ENCODE measurements at regions not wholly inside any gene's neighbourhood (a gene's known extent, or its start where the extent isn't known, plus 50 kb on each side); places are given as distances from the start of the nearest gene placed in this dataset.
A peak's percentile ranks its signal among the peaks of the same experiment; 100 is the strongest.

DNA sequence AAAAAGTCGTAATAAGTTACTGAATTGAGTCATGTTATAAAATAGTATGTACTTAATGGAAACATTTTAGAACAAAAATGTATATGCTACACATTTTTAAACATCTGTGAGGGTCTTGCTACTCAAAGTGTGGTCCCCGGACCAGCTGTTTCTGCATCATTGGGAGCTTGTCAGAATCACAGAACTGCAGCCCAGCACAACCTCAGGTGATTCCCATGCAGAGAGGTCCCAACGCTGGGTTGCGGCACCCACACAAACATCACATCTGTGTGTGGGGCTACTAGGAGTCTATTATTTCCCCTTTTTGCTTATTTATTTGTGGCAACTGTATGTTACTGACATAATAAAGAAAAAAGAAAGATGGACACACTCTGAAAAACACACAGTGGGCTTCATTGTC, 146.6 kb downstream of the BMS1 start:
- Mint-ChIP-seq H3K27me3 (peaks cover 61% of the 10 kb centered on the region), H3K27ac (no peak overlapping the region), H3K36me3 (ENCODE audit: insufficient read depth) (no peaks in the 10 kb centered on the region), H3K4me3 (ENCODE audit: low read depth) (no peak overlapping the region), H3K9me3 (ENCODE audit: low read depth) (no peaks in the 10 kb centered on the region), H3K4me1 (ENCODE audit: low read depth) (peaks cover 10% of the 10 kb centered on the region)
- TF ChIP-seq, protein P1, sequence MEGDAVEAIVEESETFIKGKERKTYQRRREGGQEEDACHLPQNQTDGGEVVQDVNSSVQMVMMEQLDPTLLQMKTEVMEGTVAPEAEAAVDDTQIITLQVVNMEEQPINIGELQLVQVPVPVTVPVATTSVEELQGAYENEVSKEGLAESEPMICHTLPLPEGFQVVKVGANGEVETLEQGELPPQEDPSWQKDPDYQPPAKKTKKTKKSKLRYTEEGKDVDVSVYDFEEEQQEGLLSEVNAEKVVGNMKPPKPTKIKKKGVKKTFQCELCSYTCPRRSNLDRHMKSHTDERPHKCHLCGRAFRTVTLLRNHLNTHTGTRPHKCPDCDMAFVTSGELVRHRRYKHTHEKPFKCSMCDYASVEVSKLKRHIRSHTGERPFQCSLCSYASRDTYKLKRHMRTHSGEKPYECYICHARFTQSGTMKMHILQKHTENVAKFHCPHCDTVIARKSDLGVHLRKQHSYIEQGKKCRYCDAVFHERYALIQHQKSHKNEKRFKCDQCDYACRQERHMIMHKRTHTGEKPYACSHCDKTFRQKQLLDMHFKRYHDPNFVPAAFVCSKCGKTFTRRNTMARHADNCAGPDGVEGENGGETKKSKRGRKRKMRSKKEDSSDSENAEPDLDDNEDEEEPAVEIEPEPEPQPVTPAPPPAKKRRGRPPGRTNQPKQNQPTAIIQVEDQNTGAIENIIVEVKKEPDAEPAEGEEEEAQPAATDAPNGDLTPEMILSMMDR (IDR thresholded peaks at IDR 0.05; ENCODE audit: unreplicated experiment) = no peak
- DNase-seq (ENCODE audit: low spot score, unreplicated experiment) = no peak

DNA sequence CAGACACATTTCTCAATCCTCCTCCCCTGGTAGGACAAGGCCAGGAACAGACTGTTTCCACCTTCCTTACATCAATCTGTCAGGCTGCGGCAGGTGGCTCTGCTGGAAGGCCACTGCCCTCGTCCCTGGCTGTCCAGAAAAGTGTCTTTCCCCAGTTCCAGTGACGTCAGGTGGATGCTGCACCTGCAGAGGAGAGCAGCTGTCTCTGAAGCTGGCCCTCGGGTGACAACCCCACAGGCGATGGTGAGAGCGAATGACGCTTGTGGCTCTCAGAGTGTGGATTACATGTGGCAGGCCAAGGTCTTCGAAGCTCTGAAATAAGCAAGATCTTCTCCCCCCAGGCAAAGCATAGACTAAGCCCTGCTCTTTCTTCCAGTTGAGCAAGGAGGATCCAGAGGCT, 146.9 kb upstream of the RET start:
- H3K36me3 Mint-ChIP-seq (ENCODE audit: insufficient read depth) = no peaks in the 10 kb centered on the region
- H3K27me3 Mint-ChIP-seq = peaks cover 69% of the 10 kb centered on the region
- H3K27ac Mint-ChIP-seq = no peak overlapping the region
- no peak for DNase-seq (ENCODE audit: low spot score, unreplicated experiment)
- H3K9me3 Mint-ChIP-seq (ENCODE audit: low read depth) = no peaks in the 10 kb centered on the region
- peaks cover 10% of the 10 kb centered on the region for H3K4me1 Mint-ChIP-seq (ENCODE audit: low read depth)
- H3K4me3 Mint-ChIP-seq (ENCODE audit: low read depth) = no peak overlapping the region
- TF ChIP-seq, protein P1 (IDR thresholded peaks at IDR 0.05; ENCODE audit: unreplicated experiment) = no peak

GRCh38 chr10:42930516-42931192, 146.2 kb upstream of the RET start:
- Mint-ChIP-seq H3K27me3 (peaks cover 75% of the 10 kb centered on the region), H3K9me3 (ENCODE audit: low read depth) (no peaks in the 10 kb centered on the region)

GRCh38 chr10:42932116-42932515, 144.8 kb upstream of the RET start:
- no peak overlapping the region for H3K4me3 Mint-ChIP-seq (ENCODE audit: low read depth)
- TF ChIP-seq, protein P1 (IDR thresholded peaks at IDR 0.05; ENCODE audit: unreplicated experiment) = no peak
- H3K36me3 Mint-ChIP-seq (ENCODE audit: insufficient read depth) = no peaks in the 10 kb centered on the region
- no peaks in the 10 kb centered on the region for H3K9me3 Mint-ChIP-seq (ENCODE audit: low read depth)
- peaks cover 10% of the 10 kb centered on the region for H3K4me1 Mint-ChIP-seq (ENCODE audit: low read depth)
- no peak overlapping the region for H3K27ac Mint-ChIP-seq
- DNase-seq (ENCODE audit: low spot score, unreplicated experiment) = no peak
- peaks cover 83% of the 10 kb centered on the region for H3K27me3 Mint-ChIP-seq

More at GRCh38 chr10:42930516-42931192, 146.2 kb upstream of the RET start:
- TF ChIP-seq, protein P1 (IDR thresholded peaks at IDR 0.05; ENCODE audit: unreplicated experiment) = no peak
- peaks cover 10% of the 10 kb centered on the region for H3K4me1 Mint-ChIP-seq (ENCODE audit: low read depth)
- H3K4me3 Mint-ChIP-seq (ENCODE audit: low read depth) = no peak overlapping the region
- no peak overlapping the region for H3K27ac Mint-ChIP-seq
- DNase-seq (ENCODE audit: low spot score, unreplicated experiment) = no peak
- H3K36me3 Mint-ChIP-seq (ENCODE audit: insufficient read depth) = no peaks in the 10 kb centered on the region

DNA sequence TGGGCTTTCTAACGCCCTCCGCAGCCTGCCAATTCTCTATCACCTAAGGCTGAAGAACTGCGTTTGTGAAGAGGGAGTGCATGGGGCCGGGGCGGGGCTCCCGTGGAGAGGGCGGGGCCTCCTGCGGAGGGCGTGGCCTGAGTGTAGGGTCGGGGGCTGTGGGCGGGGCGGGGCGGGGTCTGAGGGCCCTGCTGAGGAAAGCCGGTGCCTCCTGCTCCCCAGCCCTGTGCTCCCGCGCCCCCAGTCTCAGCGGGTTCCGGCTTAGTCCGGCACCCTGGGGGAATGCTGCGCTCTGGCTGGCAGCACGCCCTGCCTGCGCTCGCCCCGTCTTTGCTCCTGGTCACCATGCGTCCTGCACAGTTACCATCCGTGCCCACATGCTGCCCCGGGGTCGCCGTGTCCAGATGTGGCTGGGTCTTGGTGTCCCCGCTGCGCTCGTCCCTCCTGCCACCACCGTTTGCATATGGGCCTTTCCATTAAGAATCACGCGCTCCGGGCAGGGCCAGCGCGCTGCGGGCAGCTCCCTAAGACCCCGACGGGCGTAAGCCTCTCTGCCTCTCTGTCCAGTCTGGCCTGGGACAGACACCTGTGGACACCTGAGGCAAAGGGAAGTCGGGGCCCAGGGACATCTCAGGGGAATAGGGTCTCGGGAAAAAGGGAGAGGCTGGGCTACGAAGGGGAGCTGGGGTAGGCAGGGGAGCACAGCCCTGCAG, 144.0 kb upstream of the RET start:
- H3K36me3 Mint-ChIP-seq (ENCODE audit: insufficient read depth) = no peaks in the 10 kb centered on the region
- peak overlapping the region; percentile 64 for H3K4me3 Mint-ChIP-seq (ENCODE audit: low read depth)
- peak overlapping the region; percentile 79 for H3K27ac Mint-ChIP-seq
- TF ChIP-seq, protein P1 (IDR thresholded peaks at IDR 0.05; ENCODE audit: unreplicated experiment) = no peak
- DNase-seq (ENCODE audit: low spot score, unreplicated experiment) = peak; percentile 55
- H3K4me1 Mint-ChIP-seq (ENCODE audit: low read depth) = peaks cover 10% of the 10 kb centered on the region
- no peaks in the 10 kb centered on the region for H3K9me3 Mint-ChIP-seq (ENCODE audit: low read depth)
- H3K27me3 Mint-ChIP-seq = peaks cover 81% of the 10 kb centered on the region

Data from progenitor cell of endocrine pancreas (in vitro differentiated cells).